ENCODE measurements at regions not wholly inside any gene's neighbourhood (a gene's known extent, or its start where the extent isn't known, plus 50 kb on each side); places are given as distances from the start of the nearest gene placed in this dataset.
"Not testable (repeated sequence)": the region's sequence is repeated elsewhere in the genome, so short reads cannot be mapped to it uniquely, and the experiment has no call there.

GRCh38 chr22:49698616-49699015 lies 129.1 kb downstream of the BRD1 start:
- not testable (repeated sequence) for DNase-seq (ENCODE audit: low read depth in 2 of 2, low spot score in 1 of 2)

- no peak for DNase-seq (ENCODE audit: low read depth in 2 of 2, low spot score in 1 of 2)
Observed at GRCh38 chr22:49697047-49697446, 130.6 kb downstream of the BRD1 start.

GRCh38 chr22:49694462-49695260 lies 133.0 kb downstream of the BRD1 start:
- no peak for DNase-seq (ENCODE audit: low read depth in 2 of 2, low spot score in 1 of 2)

- DNase-seq (ENCODE audit: low read depth in 2 of 2, low spot score in 1 of 2), result no peak
Observed at GRCh38 chr22:49693848-49694247, 133.8 kb downstream of the BRD1 start.

DNA sequence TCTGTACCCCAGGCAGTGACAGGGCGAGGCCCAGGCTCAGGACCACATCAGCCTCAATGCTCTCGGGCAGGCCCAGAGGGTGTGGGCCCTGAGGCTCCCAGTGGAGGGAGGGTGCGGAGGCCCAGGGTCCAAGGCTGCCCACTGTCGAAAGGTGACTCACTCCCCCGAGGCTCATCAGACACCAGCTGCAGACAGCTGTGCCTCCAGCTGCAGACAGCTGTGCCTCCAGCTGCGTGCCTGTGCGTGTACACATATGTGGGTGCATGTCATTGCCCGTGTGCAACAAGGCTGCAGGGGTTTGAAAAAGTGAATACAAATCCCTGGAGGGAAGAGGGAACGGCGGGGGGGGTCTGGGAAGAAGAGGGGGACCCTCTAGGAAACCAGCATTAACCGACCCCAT lies 134.3 kb downstream of the BRD1 start:
- DNase-seq (ENCODE audit: low read depth in 2 of 2, low spot score in 1 of 2), result no peak

DNA sequence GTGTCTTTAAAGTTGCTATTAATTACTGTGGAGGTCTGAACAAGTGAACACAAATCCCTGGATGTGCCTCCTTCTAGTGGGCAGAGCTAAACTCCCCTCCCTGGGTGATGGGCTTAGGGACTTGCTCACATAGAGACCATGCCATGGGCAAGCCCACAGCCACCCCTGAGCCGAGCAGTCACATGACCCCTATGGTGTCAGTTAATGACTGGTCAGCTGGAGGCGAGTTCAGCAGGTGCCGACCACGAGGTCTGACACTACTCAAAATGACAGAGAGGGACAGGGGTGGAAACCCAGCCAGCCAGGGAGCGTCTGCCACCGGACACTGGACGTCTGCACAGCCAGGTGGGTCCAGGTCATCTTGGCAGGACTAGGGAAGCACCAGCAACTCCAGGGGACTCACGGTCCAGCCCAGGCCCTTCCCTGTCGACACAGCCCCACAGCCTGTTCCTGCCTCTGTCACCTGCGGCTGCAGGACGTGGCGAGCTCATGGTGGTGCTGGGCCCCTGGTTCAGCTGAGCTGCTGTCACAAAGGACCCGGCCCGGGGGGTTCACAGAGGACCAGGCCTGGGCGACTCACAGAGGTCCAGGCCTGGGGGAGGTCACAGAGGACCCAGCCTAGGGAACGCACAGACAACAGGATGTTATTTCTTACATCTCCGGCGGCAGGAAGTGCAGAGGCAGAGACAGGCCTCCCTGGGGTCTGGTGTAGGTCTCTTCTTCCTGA lies 135.0 kb downstream of the BRD1 start:
- DNase-seq (ENCODE audit: low read depth in 2 of 2, low spot score in 1 of 2), result no peak

DNA sequence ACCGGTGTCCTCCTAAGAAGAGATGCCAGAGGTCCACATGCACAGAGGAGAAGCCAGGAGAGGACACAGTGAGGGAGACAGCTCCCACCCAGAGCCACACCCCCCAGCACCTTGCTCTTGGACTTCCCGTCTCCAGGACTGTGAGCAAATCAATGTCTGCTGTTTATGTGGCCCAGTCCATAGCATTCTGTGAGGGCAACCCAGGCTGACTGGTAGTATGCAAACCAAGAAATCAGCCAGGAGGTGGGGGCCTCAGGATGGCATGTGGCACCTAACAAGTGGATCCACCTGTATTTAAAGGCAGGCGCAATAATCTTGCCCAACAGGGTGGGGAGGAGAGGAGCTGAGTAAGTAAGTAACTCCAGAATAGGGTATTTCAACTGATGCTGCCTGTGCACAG lies 136.4 kb downstream of the BRD1 start:
- DNase-seq (ENCODE audit: low read depth in 2 of 2, low spot score in 1 of 2), result no peak

DNA sequence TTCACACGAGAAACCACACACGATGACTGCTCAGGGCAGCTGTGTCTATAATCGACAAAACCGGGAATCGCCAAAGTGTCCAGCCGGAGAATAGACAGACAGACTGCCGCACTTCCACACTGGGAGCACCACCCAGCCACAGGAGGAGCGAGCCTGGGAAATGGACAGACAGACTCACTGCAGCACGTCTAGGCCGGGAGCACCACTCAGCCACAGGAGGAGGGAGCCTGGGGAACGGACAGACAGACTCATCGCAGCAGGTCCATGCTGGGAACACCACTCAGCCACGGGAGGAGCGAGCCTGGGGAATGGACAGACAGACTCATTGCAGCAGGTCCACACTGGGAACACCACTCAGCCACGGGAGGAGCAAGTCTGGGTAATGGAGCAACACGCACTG lies 137.2 kb downstream of the BRD1 start:
- no peak for DNase-seq (ENCODE audit: low read depth in 2 of 2, low spot score in 1 of 2)

DNA sequence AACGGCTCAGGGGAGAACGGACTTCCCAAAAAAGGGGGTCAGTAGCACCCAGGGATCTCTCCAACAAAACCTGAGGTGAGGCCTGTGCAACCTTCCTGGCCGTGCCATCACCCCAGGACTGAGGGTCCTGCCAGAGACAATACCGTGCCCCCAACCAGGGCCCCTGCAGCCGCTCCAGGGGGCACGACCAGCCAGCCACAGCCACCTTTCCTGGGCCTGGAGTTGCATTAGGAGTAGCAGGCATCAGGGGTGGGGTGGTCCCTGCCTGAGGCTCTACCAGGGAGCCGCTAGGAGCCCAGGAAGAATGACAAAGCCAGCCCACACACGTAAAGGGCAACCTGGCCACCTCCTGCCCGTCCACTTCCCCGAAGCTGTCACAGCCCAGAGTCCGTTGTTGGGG lies 137.8 kb downstream of the BRD1 start:
- DNase-seq (ENCODE audit: low read depth in 2 of 2, low spot score in 1 of 2), result no peak

DNA sequence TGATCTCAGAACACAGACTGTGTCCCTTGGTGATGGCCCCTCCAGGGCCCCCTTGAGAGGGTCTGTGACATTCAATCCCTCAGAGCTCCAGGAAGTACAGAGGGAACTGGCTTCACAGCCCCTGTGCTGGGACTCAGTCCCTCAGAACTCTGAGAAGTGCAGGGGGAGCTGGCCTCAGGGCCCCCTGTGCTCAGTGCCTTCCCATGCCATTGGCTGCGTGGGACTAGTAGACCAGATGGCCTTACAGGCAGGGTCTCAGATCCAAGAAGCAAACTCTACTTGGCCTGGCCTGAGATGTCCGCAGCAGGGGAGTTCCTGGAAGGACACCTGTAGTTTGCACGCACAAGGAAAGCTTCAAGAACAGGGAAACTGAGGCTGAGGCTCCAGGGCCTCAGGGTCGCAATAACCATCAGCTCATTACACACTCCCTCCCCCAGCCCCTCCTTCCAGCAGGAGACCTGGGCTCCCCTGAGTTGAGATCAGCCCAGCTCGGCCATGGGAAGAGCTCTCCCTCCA lies 138.4 kb downstream of the BRD1 start:
- DNase-seq (ENCODE audit: low read depth in 2 of 2, low spot score in 1 of 2), result no peak

GRCh38 chr22:49688516-49689254 lies 139.0 kb downstream of the BRD1 start:
- no peak for DNase-seq (ENCODE audit: low read depth in 2 of 2, low spot score in 1 of 2)

- DNase-seq (ENCODE audit: low read depth in 2 of 2, low spot score in 1 of 2), result no peak
Observed at GRCh38 chr22:49687786-49688515, 139.7 kb downstream of the BRD1 start.

DNA sequence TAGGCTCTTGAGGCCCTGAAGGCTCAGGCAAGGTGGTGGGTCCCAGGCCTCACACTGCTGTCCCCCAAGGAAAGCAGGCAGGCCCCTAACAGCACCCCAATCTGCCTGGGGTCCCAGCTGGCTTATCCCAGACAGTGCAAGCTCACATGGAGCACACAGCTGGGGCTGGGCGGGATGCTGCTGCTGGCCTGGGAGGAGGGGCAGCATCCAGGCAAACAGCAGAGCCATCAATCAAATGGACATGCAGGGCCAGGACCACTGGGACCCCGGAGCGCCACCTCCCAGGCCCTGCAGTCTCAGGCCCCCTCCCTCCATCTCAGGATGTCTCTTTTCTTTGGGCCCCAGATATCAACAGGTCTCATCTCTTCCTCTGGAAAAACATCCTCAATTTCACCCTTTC lies 140.3 kb downstream of the BRD1 start:
- DNase-seq (ENCODE audit: low read depth in 2 of 2, low spot score in 1 of 2), result no peak

GRCh38 chr22:49686495-49687219 lies 141.0 kb downstream of the BRD1 start:
- DNase-seq (ENCODE audit: low read depth in 2 of 2, low spot score in 1 of 2), result no peak

DNA sequence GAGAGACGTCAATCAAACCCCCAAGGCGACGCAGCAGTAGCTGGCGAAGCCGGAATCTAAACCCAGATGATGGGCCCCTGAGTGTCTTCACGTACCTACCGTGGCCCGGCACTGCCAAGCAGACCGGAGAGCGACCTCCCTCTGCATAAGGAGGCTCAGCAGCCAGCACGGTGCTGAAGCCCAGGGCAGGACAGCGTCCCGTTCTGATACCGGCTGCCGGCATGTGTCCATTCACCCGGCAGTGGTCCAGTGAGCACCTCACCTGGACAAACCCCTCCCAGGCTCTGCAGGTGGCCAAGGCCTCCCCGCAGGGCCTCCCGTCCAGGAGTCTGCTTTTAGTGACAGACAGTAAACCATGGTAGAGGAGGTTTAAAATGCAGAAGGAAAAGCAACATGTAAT lies 142.0 kb downstream of the BRD1 start:
- DNase-seq (ENCODE audit: low read depth in 2 of 2, low spot score in 1 of 2), result no peak

DNA sequence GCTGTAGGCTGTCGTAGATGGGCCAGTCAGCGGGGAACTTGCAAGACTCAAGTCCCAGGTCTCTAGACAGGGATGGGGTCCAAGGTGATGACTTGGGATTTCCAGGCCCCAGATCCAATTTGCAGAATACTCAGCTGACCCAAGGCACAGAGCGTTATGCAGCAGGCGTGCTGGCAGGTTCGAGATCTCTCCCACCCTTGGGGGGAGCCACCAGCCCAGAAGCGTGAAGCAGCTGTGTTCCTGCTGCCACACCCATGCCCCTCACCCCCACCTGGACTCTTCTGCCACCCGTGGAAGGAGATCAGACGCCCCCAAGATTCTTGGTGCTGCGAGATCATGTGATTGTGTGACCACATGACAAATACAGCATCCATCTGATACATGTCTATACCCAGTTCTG lies 142.6 kb downstream of the BRD1 start:
- no peak for DNase-seq (ENCODE audit: low read depth in 2 of 2, low spot score in 1 of 2)

DNA sequence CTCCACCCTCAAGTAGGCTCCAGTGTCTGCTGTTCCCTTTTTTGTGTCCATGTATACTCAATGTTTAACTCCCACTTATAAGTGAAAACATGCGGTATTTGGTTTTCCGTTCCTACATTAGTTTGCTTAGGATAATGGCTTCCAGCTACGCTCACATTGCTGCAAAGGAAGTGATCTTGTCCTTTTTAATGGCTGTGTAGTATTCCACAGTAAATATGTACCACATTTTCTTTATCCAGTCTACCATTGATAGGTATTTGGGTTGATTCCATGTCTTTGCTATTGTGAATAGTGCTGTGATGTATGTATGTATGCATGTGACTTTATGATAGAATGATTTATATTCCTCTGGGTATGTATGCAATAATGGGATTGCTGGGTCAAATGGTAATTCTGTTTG lies 144.6 kb downstream of the BRD1 start:
- DNase-seq (ENCODE audit: low read depth in 2 of 2, low spot score in 1 of 2), result no peak

- DNase-seq (ENCODE audit: low read depth in 2 of 2, low spot score in 1 of 2), result not testable (repeated sequence)
Observed at GRCh38 chr22:49680819-49681218, 146.9 kb downstream of the BRD1 start.

DNA sequence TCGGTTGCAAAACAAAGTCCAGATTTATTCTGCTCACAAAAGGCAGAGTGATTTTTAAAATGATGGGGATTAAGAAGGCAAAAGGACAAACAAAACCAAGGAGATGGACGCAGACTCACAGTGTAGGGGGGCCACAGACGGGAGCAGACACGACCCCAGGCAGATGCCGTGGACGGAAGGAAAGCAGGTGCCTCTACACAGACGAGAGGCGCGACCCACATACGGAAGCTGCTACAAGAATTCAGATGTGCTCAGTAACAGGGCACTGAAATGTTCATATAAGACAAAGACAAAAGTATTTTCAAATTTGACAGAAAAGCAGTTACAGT lies 148.9 kb downstream of the BRD1 start:
- DNase-seq (ENCODE audit: low read depth in 2 of 2, low spot score in 1 of 2), result no peak

DNA sequence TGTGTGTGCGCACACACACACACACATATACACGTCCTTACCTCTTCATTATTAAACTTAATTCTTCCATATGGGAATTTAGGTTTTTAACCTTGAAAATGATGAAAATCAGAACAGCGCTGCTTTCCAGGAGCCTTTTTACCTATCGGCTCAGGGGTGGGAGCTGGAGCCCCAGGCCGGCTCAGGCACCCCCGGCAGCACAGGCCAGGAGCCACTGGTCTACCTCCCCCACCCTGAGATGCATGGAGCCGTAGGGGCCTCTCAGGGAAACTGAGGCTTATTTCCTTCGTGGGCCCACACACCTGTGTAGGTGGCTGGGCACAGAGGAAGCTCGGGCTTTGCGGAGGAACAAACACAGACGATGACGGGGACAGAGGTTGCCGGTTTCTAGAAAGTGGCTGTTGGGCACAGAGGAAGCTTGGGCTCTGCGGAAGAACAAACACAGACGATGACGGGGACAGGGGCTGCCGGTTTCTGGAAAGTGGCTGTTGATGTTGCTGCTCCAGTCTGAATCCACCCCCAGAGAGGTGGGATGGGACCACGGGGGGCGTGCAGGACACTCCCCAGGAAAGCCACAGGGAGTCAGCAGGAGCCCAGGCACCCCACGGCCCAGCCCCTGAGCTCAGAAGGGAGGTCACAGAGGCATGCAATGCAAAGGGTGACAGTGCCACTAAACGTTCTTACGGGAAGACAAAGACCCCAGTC lies 149.4 kb downstream of the BRD1 start:
- DNase-seq (ENCODE audit: low read depth in 2 of 2, low spot score in 1 of 2), result no peak

Data from stimulated activated CD8-positive, alpha-beta memory T cell treated with anti-CD3 and anti-CD28 coated beads, Interleukin-4, amount 100 ng/mL, for 4 hours (primary cell).